H1 (cell line): ENCODE measurements at regions not wholly inside any gene's neighbourhood (a gene's known extent, or its start where the extent isn't known, plus 50 kb on each side); places are given as distances from the start of the nearest gene placed in this dataset.

Experiments used
- CTCF ChIA-PET: fragments of 300-600 bp; sonication (Branson Sonifier 250); formaldehyde crosslinking; loops from one replicate; lab custom pipeline; 2021; ENCODE audit not compliant: partially characterized antibody; lab: Charles Lee
- POLR2A ChIA-PET: fragments of 300-600 bp; sonication (Branson Sonifier 250); formaldehyde crosslinking; loops from one replicate; lab custom pipeline; 2021; ENCODE audit warnings: inconsistent platforms; ENCODE audit not compliant: partially characterized antibody; lab: Charles Lee
- DNase-seq, 2 experiments: peaks; one replicate each; pipeline versions ENCODE4 v3.0.0 to v3.0.0-alpha.2; 2010 to 2022; ENCODE audit warnings: low spot score in 2 of 2, low read depth in 1 of 2, mixed read lengths in 1 of 2
- FAIRE-seq: peaks from 2 replicates; lab custom pipeline; 2011; peaks lifted over from hg19 to GRCh38; lab: Jason Lieb, UNC
- H2AFZ ChIP-seq: 2 replicates; pipeline ENCODE4 v1.8.1; 2012; ENCODE audit warnings: low read length, inconsistent platforms
- H2AK5ac ChIP-seq: 2 replicates; pipeline ENCODE4 v1.6.1; 2013; ENCODE audit warnings: low read depth, low read length
- H2BK120ac ChIP-seq: replicated peaks from 2 replicates; pipeline ENCODE3; 2013; ENCODE audit warnings: low read depth, low read length, inconsistent platforms
- H2BK12ac ChIP-seq: 2 replicates; pipeline ENCODE4 v1.6.1; 2013; ENCODE audit warnings: low read depth, low read length
- H2BK15ac ChIP-seq: 2 replicates; pipeline ENCODE4 v1.6.1; 2013; ENCODE audit warnings: low read length
- H2BK20ac ChIP-seq: 2 replicates; pipeline ENCODE4 v1.6.1; 2013; ENCODE audit warnings: low read length
- H2BK5ac ChIP-seq: 2 replicates; pipeline ENCODE4 v1.6.1; 2013; ENCODE audit warnings: low read depth, low read length
- H3K14ac ChIP-seq: 2 replicates; pipeline ENCODE4 v1.6.1; 2013; ENCODE audit warnings: inconsistent platforms; ENCODE audit not compliant: insufficient read length
- H3K18ac ChIP-seq: 2 replicates; pipeline ENCODE4 v1.6.1; 2013; ENCODE audit warnings: low read length; ENCODE audit errors: extremely low read depth
- H3K23ac ChIP-seq: 2 replicates; pipeline ENCODE4 v1.6.1; 2013; ENCODE audit warnings: inconsistent platforms; ENCODE audit not compliant: insufficient read length
- H3K23me2 ChIP-seq: 2 replicates; pipeline ENCODE4 v1.6.1; 2013; ENCODE audit warnings: low read depth, low read length
- H3K27ac ChIP-seq: 2 replicates; pipeline ENCODE4 v1.6.1; 2011; ENCODE audit warnings: low read depth, low read length, inconsistent platforms
- H3K27me3 ChIP-seq, 4 experiments: replicated peaks in 1 of 4; 1 replicate in 1 of 4; 2 replicates in 3 of 4; pipeline versions ENCODE4 v1.6.1 to v1.8.1; 2011 to 2013; ENCODE audit warnings: low read length in 3 of 4, mild to moderate bottlenecking in 3 of 4, inconsistent platforms in 2 of 4, mixed read lengths in 2 of 4, moderate library complexity in 1 of 4; ENCODE audit not compliant: control insufficient read depth in 3 of 4, insufficient read depth in 3 of 4; ENCODE audit errors: extremely low read depth in 1 of 4
- H3K36me3 ChIP-seq, 4 experiments: 2 replicates each; pipeline versions ENCODE4 v1.6.1 to v1.8.1; 2011 to 2013; ENCODE audit warnings: mild to moderate bottlenecking in 4 of 4, low read length in 3 of 4, moderate library complexity in 2 of 4, control low read depth in 1 of 4, inconsistent platforms in 1 of 4; ENCODE audit not compliant: insufficient read depth in 4 of 4, control insufficient read depth in 2 of 4
- H3K4ac ChIP-seq: replicated peaks from 2 replicates; pipeline ENCODE3; 2013; ENCODE audit warnings: low read length, low read depth, mixed read lengths, inconsistent platforms; ENCODE audit not compliant: insufficient read length
- H3K4me1 ChIP-seq, 4 experiments: replicated peaks in 1 of 4; 1 replicate in 1 of 4; 2 replicates in 3 of 4; pipeline versions ENCODE4 v1.6.1 to v1.8.1; 2011 to 2013; ENCODE audit warnings: low read length in 3 of 4, inconsistent platforms in 2 of 4, mixed read lengths in 1 of 4; ENCODE audit not compliant: insufficient read depth in 4 of 4, control insufficient read depth in 3 of 4
- H3K4me2 ChIP-seq, 2 experiments: 2 replicates each; pipeline versions ENCODE4 v1.6.1 to v1.8.1; 2011 to 2013; ENCODE audit warnings: low read depth in 2 of 2, low read length in 2 of 2, control low read depth in 1 of 2, inconsistent platforms in 1 of 2, mild to moderate bottlenecking in 1 of 2; ENCODE audit not compliant: insufficient read depth in 1 of 2
- H3K4me3 ChIP-seq, 4 experiments: fragments of 200-600, 300-600 bp in 1 of 4; sonication (generic), shearing (Covaris generic), sonication (Bioruptor Twin) in 1 of 4; 2 replicates each; pipeline versions ENCODE4 v1.5.1 to v1.8.1; 2011 to 2016; ENCODE audit warnings: low read length in 4 of 4, low read depth in 3 of 4, control low read depth in 2 of 4, inconsistent platforms in 2 of 4, mild to moderate bottlenecking in 2 of 4, mixed read lengths in 1 of 4, moderate library complexity in 1 of 4; ENCODE audit not compliant: insufficient read depth in 2 of 4; ENCODE audit errors: extremely low read depth in 1 of 4
- H3K56ac ChIP-seq: replicated peaks from 2 replicates; pipeline ENCODE3; 2013; ENCODE audit warnings: low read depth, mild to moderate bottlenecking, mixed read lengths, low read length, inconsistent platforms; ENCODE audit not compliant: insufficient read length
- H3K79me1 ChIP-seq: 2 replicates; pipeline ENCODE4 v1.6.1; 2013; ENCODE audit warnings: low read depth, low read length, control low read depth
- H3K79me2 ChIP-seq, 2 experiments: 2 replicates each; pipeline versions ENCODE4 v1.6.1 to v1.8.1; 2012 to 2013; ENCODE audit warnings: low read length in 2 of 2, mild to moderate bottlenecking in 2 of 2, inconsistent platforms in 1 of 2; ENCODE audit not compliant: insufficient read depth in 2 of 2, control insufficient read depth in 1 of 2
- H3K9ac ChIP-seq, 4 experiments: replicated peaks in 1 of 4; 1 replicate in 1 of 4; 2 replicates in 3 of 4; pipeline versions ENCODE4 v1.6.1 to v1.8.1; 2011 to 2013; ENCODE audit warnings: low read depth in 3 of 4, low read length in 3 of 4, control low read depth in 2 of 4, mild to moderate bottlenecking in 2 of 4, moderate library complexity in 2 of 4, inconsistent platforms in 1 of 4; ENCODE audit errors: extremely low read depth in 1 of 4
- H3K9me3 ChIP-seq, 2 experiments: 2 replicates each; pipeline versions ENCODE4 v1.6.1 to v1.8.1; 2012 to 2013; ENCODE audit warnings: mild to moderate bottlenecking in 2 of 2, moderate library complexity in 2 of 2, control low read depth in 1 of 2, inconsistent platforms in 1 of 2, low read depth in 1 of 2, low read length in 1 of 2, mixed read lengths in 1 of 2; ENCODE audit not compliant: insufficient read depth in 2 of 2
- H4K20me1 ChIP-seq, 2 experiments: replicated peaks in 1 of 2; 2 replicates each; pipeline versions ENCODE3 to v1.8.1; 2011 to 2013; ENCODE audit warnings: inconsistent platforms in 2 of 2, low read length in 2 of 2, mild to moderate bottlenecking in 1 of 2; ENCODE audit not compliant: insufficient read depth in 2 of 2, control insufficient read depth in 1 of 2
- H4K5ac ChIP-seq: 2 replicates; pipeline ENCODE4 v1.6.1; 2013; ENCODE audit warnings: low read length, low read depth, mixed read lengths, inconsistent platforms; ENCODE audit not compliant: insufficient read length
- H4K8ac ChIP-seq: 2 replicates; pipeline ENCODE4 v1.8.0; 2013; ENCODE audit warnings: mild to moderate bottlenecking, moderate library complexity, low read length, inconsistent platforms; ENCODE audit not compliant: insufficient read depth; ENCODE audit errors: extremely low read depth
- H4K91ac ChIP-seq: replicated peaks from 2 replicates; pipeline ENCODE3; 2013; ENCODE audit warnings: low read length, mixed read lengths, inconsistent platforms; ENCODE audit not compliant: insufficient read length
- CBX5 ChIP-seq: fragments of 300-800, 300-1000 bp; sonication (generic); IDR thresholded peaks from 2 replicates; pipeline ENCODE4 v1.7.1; 2016; ENCODE audit warnings: antibody characterized with exemption, low read length, low read depth
- CHD1 ChIP-seq: IDR thresholded peaks from 2 replicates; pipeline ENCODE4 v1.6.1; 2012; ENCODE audit warnings: low read depth, low read length, improper control_type of control experiment
- GTF2F1 ChIP-seq: IDR thresholded peaks from 2 replicates; pipeline ENCODE4 v1.6.1; 2012; ENCODE audit warnings: low read depth, low read length, improper control_type of control experiment, borderline replicate concordance
- HDAC2 ChIP-seq, 2 experiments: fragments of 300-600 bp in 1 of 2; sonication (generic) in 1 of 2; IDR thresholded peaks; 2 replicates each; pipeline ENCODE4 v1.6.1; 2011 to 2012; ENCODE audit warnings: low read depth in 2 of 2, low read length in 2 of 2, mild to moderate bottlenecking in 2 of 2, moderate library complexity in 2 of 2, borderline replicate concordance in 1 of 2, inconsistent platforms in 1 of 2
- KDM1A ChIP-seq: fragments of 200-600, 300-600 bp; sonication (generic); IDR thresholded peaks from 2 replicates; pipeline ENCODE4 v1.7.1; 2016; ENCODE audit warnings: mild to moderate bottlenecking, low read length, borderline replicate concordance
- KDM4A ChIP-seq: IDR thresholded peaks from one replicate; pipeline ENCODE4 v1.7.1; 2012; ENCODE audit warnings: low read depth, mild to moderate bottlenecking, moderate library complexity, low read length, inconsistent platforms; ENCODE audit not compliant: severe bottlenecking
- MAFK ChIP-seq: IDR thresholded peaks from 2 replicates; pipeline ENCODE4 v1.6.1; 2012; ENCODE audit warnings: low read depth, mild to moderate bottlenecking, improper control_type of control experiment, low read length
- NANOG ChIP-seq: IDR thresholded peaks from 2 replicates; pipeline ENCODE4 v1.6.1; 2011; ENCODE audit warnings: low read length, low read depth, mild to moderate bottlenecking, inconsistent platforms; ENCODE audit not compliant: insufficient read depth, poor library complexity, severe bottlenecking
- POU5F1 ChIP-seq: IDR thresholded peaks from 2 replicates; pipeline ENCODE4 v1.6.1; 2011; ENCODE audit warnings: low read depth, mild to moderate bottlenecking, low read length, moderate library complexity
- SIRT6 ChIP-seq: IDR thresholded peaks from one replicate; pipeline ENCODE4 v1.7.1; 2012; ENCODE audit warnings: low read length, inconsistent platforms
- SP1 ChIP-seq: IDR thresholded peaks from 2 replicates; pipeline ENCODE4 v1.6.1; 2011; ENCODE audit warnings: low read depth, low read length
- SUZ12 ChIP-seq: fragments of 200-600 bp; sonication (generic); IDR thresholded peaks from 2 replicates; pipeline ENCODE4 v1.6.1; 2012; ENCODE audit warnings: mild to moderate bottlenecking, inconsistent platforms, low read length, moderate library complexity, mixed read lengths
- TBP ChIP-seq: IDR thresholded peaks from 2 replicates; pipeline ENCODE4 v1.6.1; 2011; ENCODE audit warnings: low read depth, low read length, improper control_type of control experiment
- WGBS, 2 experiments: shearing (Covaris generic) in 1 of 2; methylation state at CpG; one replicate each; pipeline versions ENCODE4 v1.1.6 to v1.1.7; 2013 to 2015; ENCODE audit warnings: low lambda C conversion rate in 2 of 2, mixed read lengths in 2 of 2, inconsistent platforms in 1 of 2, low coverage in 1 of 2, missing lambda C conversion rate in 1 of 2; ENCODE audit not compliant: insufficient replicate concordance in 2 of 2, insufficient coverage in 1 of 2, insufficient read length in 1 of 2; ENCODE audit errors: extremely low coverage in 1 of 2, missing lambda C conversion rate in 1 of 2; 5-methylcytosine and 5-hydroxymethylcytosine counted together

- H3K14ac ChIP-seq: no peak overlapping the region
- DNase-seq: no peak
- no peaks in the 10 kb centered on the region; the same call in 1 of the 2 replicates for H3K79me1 ChIP-seq
- H3K56ac ChIP-seq: no peak overlapping the region
- H2BK5ac ChIP-seq: no peak overlapping the region
- no peak overlapping the region for H2BK120ac ChIP-seq
- H3K9ac ChIP-seq: no peak overlapping the region
- no peaks in the 10 kb centered on the region for H3K4me1 ChIP-seq
- H3K4ac ChIP-seq: no peak overlapping the region
- H3K4me2 ChIP-seq: no peak overlapping the region
- no peaks in the 10 kb centered on the region for H3K79me2 ChIP-seq
- no peak overlapping the region for H2BK12ac ChIP-seq
- CTCF ChIA-PET: interaction anchor here (1.4 to 2.9 kb wide), 5 partner anchors 27 to 254 kb away, joined by 3 to 11 read pairs (median 4); no protein-coding TSS in a partner anchor
- H2BK15ac ChIP-seq: no peak overlapping the region
- H3K27me3 ChIP-seq: no peaks in the 10 kb centered on the region
- FAIRE-seq: no peak
- no peaks in the 10 kb centered on the region for H3K36me3 ChIP-seq
- whole genome bisulfite sequencing, 2 experiments: 88% methylated on average over 6 of the region's 6 CpGs; no CpG with 5 or more reads in 1 of the 2 experiments
- no peak overlapping the region for H3K23ac ChIP-seq
- H3K4me3 ChIP-seq: no peak overlapping the region
- no peak overlapping the region for H2AK5ac ChIP-seq
- H2BK20ac ChIP-seq: no peak overlapping the region
- no peak overlapping the region for H4K8ac ChIP-seq
- no peak overlapping the region for H3K27ac ChIP-seq
- no peak overlapping the region for H4K91ac ChIP-seq
- no peaks in the 10 kb centered on the region for H3K23me2 ChIP-seq
- H2AFZ ChIP-seq: peak overlapping the region; percentile 61; the same call in 1 of the 2 replicates
- H4K20me1 ChIP-seq: no peaks in the 10 kb centered on the region
- H3K9me3 ChIP-seq: no peaks in the 10 kb centered on the region
- no peak overlapping the region for H4K5ac ChIP-seq
- POLR2A ChIA-PET: no interaction called here
- H3K18ac ChIP-seq: no peak overlapping the region
- TF ChIP-seq SP1 (no peak), HDAC2 (IDR thresholded peaks at IDR 0.05; ENCODE audit: borderline replicate concordance in 1 of 2, low read depth in 2 of 2, low read length in 2 of 2) (no peak), TBP (no peak), KDM4A (no peak), MAFK (no peak), CBX5 (no peak), SIRT6 (no peak), KDM1A (no peak), POU5F1 (no peak), SUZ12 (no peak), GTF2F1 (no peak), CHD1 (no peak), NANOG (no peak)
These were observed 250.5 kb upstream of the SKOR2 start for GRCh38 chr18:47501946-47502345.
